Suprapubic skin (tissue), 3 donors: ENCODE measurements at regions not wholly inside any gene's neighbourhood (a gene's known extent, or its start where the extent isn't known, plus 50 kb on each side); places are given as distances from the start of the nearest gene placed in this dataset.

ENCODE experiments used
- EP300 ChIP-seq: sonication (generic); formaldehyde crosslinking; IDR thresholded peaks from one replicate; pipeline ENCODE4 v1.6.1; 2017; ENCODE audit warnings: antibody characterized with exemption
- POLR2A ChIP-seq, 2 donors: fragments of 450-650 bp; IDR thresholded peaks; one replicate each; pipeline ENCODE4 v1.6.1; 2017; ENCODE audit warnings: antibody characterized with exemption in 2 of 2, mild to moderate bottlenecking in 2 of 2, moderate library complexity in 2 of 2
- TF ChIP-seq, protein P1 (sequence below), 2 donors: fragments of 200-600 bp in 1 of 2; fragments of 450-650 bp in 1 of 2; sonication (generic) in 1 of 2; IDR thresholded peaks; one replicate each; pipeline ENCODE4 v1.5.1; 2016 to 2019; ENCODE audit warnings: antibody characterized with exemption in 2 of 2, mild to moderate bottlenecking in 1 of 2, moderate library complexity in 1 of 2

DNA sequence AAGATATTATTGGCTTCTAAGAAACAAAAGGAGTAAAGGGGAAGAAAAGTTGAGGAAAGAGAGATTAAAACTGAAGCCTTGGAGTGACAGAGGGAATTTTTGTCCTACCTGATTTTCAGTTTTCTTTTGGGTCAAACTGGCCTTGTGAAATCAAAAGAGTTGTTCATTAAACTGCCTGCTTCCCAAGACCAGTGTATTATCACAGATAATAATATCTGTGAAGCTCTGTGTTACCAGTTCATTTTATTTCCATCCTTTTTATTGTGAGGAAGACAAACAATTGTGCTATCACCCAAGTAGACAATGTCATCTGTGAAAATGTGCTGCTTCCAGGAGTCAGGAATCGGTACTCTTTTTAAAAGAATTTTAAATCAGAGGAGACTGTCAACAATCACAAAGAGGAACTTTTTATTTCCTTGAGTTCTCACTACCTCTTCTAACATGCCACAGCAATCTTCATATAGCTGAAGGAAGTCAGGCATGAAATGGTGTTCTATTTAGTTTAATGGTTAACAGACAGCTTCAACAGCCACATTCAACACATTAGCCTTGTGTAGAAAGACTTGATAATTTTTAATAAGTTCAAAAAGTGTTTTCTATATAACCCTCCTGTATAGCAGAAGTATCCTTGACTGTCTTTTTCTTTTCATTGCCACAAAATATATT is 554.8 kb downstream of the PIK3C3 start:
- TF ChIP-seq, protein P1, sequence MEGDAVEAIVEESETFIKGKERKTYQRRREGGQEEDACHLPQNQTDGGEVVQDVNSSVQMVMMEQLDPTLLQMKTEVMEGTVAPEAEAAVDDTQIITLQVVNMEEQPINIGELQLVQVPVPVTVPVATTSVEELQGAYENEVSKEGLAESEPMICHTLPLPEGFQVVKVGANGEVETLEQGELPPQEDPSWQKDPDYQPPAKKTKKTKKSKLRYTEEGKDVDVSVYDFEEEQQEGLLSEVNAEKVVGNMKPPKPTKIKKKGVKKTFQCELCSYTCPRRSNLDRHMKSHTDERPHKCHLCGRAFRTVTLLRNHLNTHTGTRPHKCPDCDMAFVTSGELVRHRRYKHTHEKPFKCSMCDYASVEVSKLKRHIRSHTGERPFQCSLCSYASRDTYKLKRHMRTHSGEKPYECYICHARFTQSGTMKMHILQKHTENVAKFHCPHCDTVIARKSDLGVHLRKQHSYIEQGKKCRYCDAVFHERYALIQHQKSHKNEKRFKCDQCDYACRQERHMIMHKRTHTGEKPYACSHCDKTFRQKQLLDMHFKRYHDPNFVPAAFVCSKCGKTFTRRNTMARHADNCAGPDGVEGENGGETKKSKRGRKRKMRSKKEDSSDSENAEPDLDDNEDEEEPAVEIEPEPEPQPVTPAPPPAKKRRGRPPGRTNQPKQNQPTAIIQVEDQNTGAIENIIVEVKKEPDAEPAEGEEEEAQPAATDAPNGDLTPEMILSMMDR (IDR thresholded peaks at IDR 0.05): no peak
- TF ChIP-seq EP300 (no peak), POLR2A (IDR thresholded peaks at IDR 0.05) (no peak)
